ENCODE measurements at regions not wholly inside any gene's neighbourhood (a gene's known extent, or its start where the extent isn't known, plus 50 kb on each side); places are given as distances from the start of the nearest gene placed in this dataset.

- 3% methylated on average over 24 of the region's 31 CpGs for WGBS (ENCODE audit: insufficient coverage, low coverage, missing lambda C conversion rate)
- TF ChIP-seq ZBTB2 (IDR thresholded peaks at IDR 0.05) (no peak), POLR3A (IDR thresholded peaks at IDR 0.05; ENCODE audit: borderline replicate concordance, extremely low read depth, insufficient read depth, insufficient read length) (no peak), MGA (IDR thresholded peaks at IDR 0.05) (no peak), TRIM28 (IDR thresholded peaks at IDR 0.05) (no peak), MTA1 (IDR thresholded peaks at IDR 0.05; ENCODE audit: borderline replicate concordance) (no peak), NELFE (IDR thresholded peaks at IDR 0.05; ENCODE audit: insufficient read depth, insufficient read length) (no peak), POLR2G (IDR thresholded peaks at IDR 0.05; ENCODE audit: low read depth, low read length) (no peak), HIVEP1 (CRISPR knock-in tag; IDR thresholded peaks at IDR 0.05) (no peak)
Observed at GRCh38 chr21:27143476-27143875, 176.6 kb upstream of the ADAMTS5 start.

More at GRCh38 chr21:27143476-27143875, 176.6 kb upstream of the ADAMTS5 start:
- in situ Hi-C loops (cut with MboI) (no loop called here), intact Hi-C loops (cut with micrococcal nuclease) (no loop called here)
- POLR2A ChIA-PET = no interaction called here
- H4K20me1 ChIP-seq (replicated peaks; ENCODE audit: control insufficient read depth, insufficient read depth, low read length) = no peaks in the 10 kb centered on the region
- no peak for DNase-seq (ENCODE audit: extremely low read depth in 1 of 4, low spot score in 3 of 4)
- H3K79me2 ChIP-seq (ENCODE audit: control insufficient read depth, insufficient read depth, low read length) = no peaks in the 10 kb centered on the region
- H3K4me1 ChIP-seq (replicated peaks in 1 of 2; ENCODE audit: control insufficient read depth in 2 of 2, insufficient read depth in 2 of 2, low read length in 2 of 2) = no peaks in the 10 kb centered on the region
- ATAC-seq = no peak
- CTCF ChIA-PET (ENCODE audit: low intra/inter-chr PET ratio) = no interaction called here
- H3K4me3 ChIP-seq = no peak overlapping the region
- H2AFZ ChIP-seq (ENCODE audit: low read depth, low read length) = no peak overlapping the region
- H3K36me3 ChIP-seq (ENCODE audit: control insufficient read depth, insufficient read depth, low read length) = no peaks in the 10 kb centered on the region
- no peak overlapping the region for H3K27ac ChIP-seq (ENCODE audit: extremely low read depth, low read depth, low read length)
- no peaks in the 10 kb centered on the region; the same call in 1 of the 2 replicates for H3K9me3 ChIP-seq (replicated peaks; ENCODE audit: control insufficient read depth, insufficient read depth, low read depth, low read length)
- no peak for FAIRE-seq
- H3K4me2 ChIP-seq (ENCODE audit: insufficient read depth, low read length) = no peak overlapping the region
- no peak overlapping the region for H3K9ac ChIP-seq (ENCODE audit: insufficient read depth in 1 of 2, low read depth in 2 of 2, low read length in 2 of 2)
- H3K9me1 ChIP-seq (ENCODE audit: control insufficient read depth, insufficient read depth, low read length) = no peaks in the 10 kb centered on the region
- no TSS peak for BruUV-seq (replicated peaks)
- H3K27me3 ChIP-seq (ENCODE audit: control insufficient read depth in 2 of 2, insufficient read depth in 2 of 2, low read length in 2 of 2) = no peaks in the 10 kb centered on the region
